ENCODE measurements at regions not wholly inside any gene's neighbourhood (a gene's known extent, or its start where the extent isn't known, plus 50 kb on each side); places are given as distances from the start of the nearest gene placed in this dataset.

DNA sequence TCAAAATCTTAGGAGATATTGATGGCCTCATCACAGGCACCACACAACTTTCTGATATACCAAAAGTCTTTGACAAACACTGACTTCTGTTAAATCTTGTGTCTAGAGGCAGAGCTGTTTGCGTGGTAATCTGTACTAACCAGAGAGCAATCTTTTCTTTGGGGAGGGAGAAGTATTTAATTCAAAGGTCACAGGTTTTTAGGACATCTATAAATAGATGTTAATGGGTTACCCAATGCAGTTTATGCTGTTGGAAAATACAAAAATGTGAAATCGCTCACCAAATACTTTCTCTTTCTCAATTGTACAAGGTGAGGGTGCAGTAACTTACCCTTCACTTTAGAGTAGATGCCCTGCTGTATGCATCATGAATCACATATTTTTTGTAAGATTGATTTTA, 510.5 kb downstream of the NSUN3 start:
- no peaks in the 10 kb centered on the region for H3K79me2 ChIP-seq (ENCODE audit: control insufficient read depth, insufficient read depth, low read length)
- ATAC-seq (ENCODE audit: low read depth): no peak
- H3K9ac ChIP-seq (ENCODE audit: low read length): no peak overlapping the region
- H3K9me3 ChIP-seq (ENCODE audit: control extremely low read depth in 1 of 3, control insufficient read depth in 2 of 3, insufficient read depth in 1 of 3, low read length in 2 of 3): no peaks in the 10 kb centered on the region
- H4K20me1 ChIP-seq (ENCODE audit: control insufficient read depth, insufficient read depth, low read length, poor library complexity, severe bottlenecking): no peaks in the 10 kb centered on the region
- POLR2A ChIA-PET: no interaction called here
- no peak overlapping the region for H3K4me2 ChIP-seq (replicated peaks; ENCODE audit: low read depth, low read length, poor library complexity, severe bottlenecking)
- CTCF ChIA-PET: interaction anchor here (0.5 kb wide), 1 partner anchor 152 kb away, joined by 3 read pairs; no protein-coding TSS in a partner anchor
- intact Hi-C loops (cut with micrococcal nuclease): no loop called here
- H3K4me3 Mint-ChIP-seq: no peak overlapping the region
- no peak overlapping the region for H3K27ac ChIP-seq (ENCODE audit: low read length in 2 of 2)
- no peak overlapping the region for H3K4me3 ChIP-seq (ENCODE audit: control extremely low read depth in 1 of 5, extremely low read depth in 1 of 5, insufficient read depth in 1 of 5, low read depth in 2 of 5, low read length in 4 of 5)
- DNase-seq: no peak
- WGBS (ENCODE audit: insufficient coverage): no CpG with 5 or more reads among the region's 2 CpGs
- no peaks in the 10 kb centered on the region for H3K27me3 ChIP-seq (replicated peaks in 1 of 4; ENCODE audit: control extremely low read depth in 1 of 4, control insufficient read depth in 3 of 4, insufficient read depth in 4 of 4, low read length in 3 of 4)
- no peak overlapping the region for H3K27ac Mint-ChIP-seq
- TF ChIP-seq EZH2 (IDR thresholded peaks at IDR 0.05; ENCODE audit: borderline replicate concordance, insufficient read depth, low read depth, low read length, poor library complexity, severe bottlenecking): no peak
- no peak overlapping the region for H2AFZ ChIP-seq (ENCODE audit: insufficient read depth, low read depth, low read length, poor library complexity, severe bottlenecking)
- H3K27me3 Mint-ChIP-seq: no peaks in the 10 kb centered on the region
- no peaks in the 10 kb centered on the region for H3K36me3 ChIP-seq (replicated peaks in 1 of 2; ENCODE audit: control extremely low read depth in 1 of 2, control insufficient read depth in 1 of 2, extremely low read depth in 1 of 2, insufficient read depth in 2 of 2, low read length in 1 of 2)
- peaks cover 6% of the 10 kb centered on the region for H3K9me3 Mint-ChIP-seq (ENCODE audit: insufficient read depth)
- H3K4me1 Mint-ChIP-seq: no peaks in the 10 kb centered on the region
- H3K4me1 ChIP-seq (ENCODE audit: control insufficient read depth in 2 of 2, insufficient read depth in 2 of 2, low read length in 2 of 2): no peaks in the 10 kb centered on the region

DNA sequence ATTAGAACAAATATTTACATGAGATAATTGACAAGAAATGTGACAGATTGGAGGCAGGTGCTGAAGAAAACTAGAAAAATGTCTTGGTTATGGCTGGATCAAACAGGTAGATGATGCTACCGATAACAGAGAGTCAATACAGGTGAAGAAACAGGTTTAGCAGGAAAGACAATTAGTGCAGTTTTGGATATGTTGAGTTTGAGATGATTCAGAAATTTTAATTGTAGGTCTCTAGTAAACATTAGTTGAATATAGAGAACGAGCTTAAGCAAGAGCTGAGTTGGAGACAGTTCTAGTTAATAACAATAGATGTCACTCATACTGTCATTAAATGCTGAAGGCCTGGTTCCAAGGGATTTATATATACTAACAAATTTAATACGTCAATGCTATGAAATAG, 524.4 kb downstream of the NSUN3 start:
- 100% methylated on average over 1 of the region's 3 CpGs for WGBS (ENCODE audit: insufficient coverage)
- ChIA-PET CTCF (no interaction called here), POLR2A (no interaction called here)
- intact Hi-C loops (cut with micrococcal nuclease): no loop called here
- Histone ChIP-seq H4K20me1 (ENCODE audit: control insufficient read depth, insufficient read depth, low read length, poor library complexity, severe bottlenecking) (no peaks in the 10 kb centered on the region), H3K9me3 (ENCODE audit: control extremely low read depth in 1 of 3, control insufficient read depth in 2 of 3, insufficient read depth in 1 of 3, low read length in 2 of 3) (no peaks in the 10 kb centered on the region), H2AFZ (ENCODE audit: insufficient read depth, low read depth, low read length, poor library complexity, severe bottlenecking) (no peak overlapping the region), H3K4me1 (ENCODE audit: control insufficient read depth in 2 of 2, insufficient read depth in 2 of 2, low read length in 2 of 2) (no peaks in the 10 kb centered on the region), H3K36me3 (replicated peaks in 1 of 2; ENCODE audit: control extremely low read depth in 1 of 2, control insufficient read depth in 1 of 2, extremely low read depth in 1 of 2, insufficient read depth in 2 of 2, low read length in 1 of 2) (no peaks in the 10 kb centered on the region), H3K9ac (ENCODE audit: low read length) (no peak overlapping the region), H3K4me3 (ENCODE audit: control extremely low read depth in 1 of 5, extremely low read depth in 1 of 5, insufficient read depth in 1 of 5, low read depth in 2 of 5, low read length in 4 of 5) (no peak overlapping the region), H3K27ac (ENCODE audit: low read length in 2 of 2) (no peak overlapping the region), H3K27me3 (replicated peaks in 1 of 4; ENCODE audit: control extremely low read depth in 1 of 4, control insufficient read depth in 3 of 4, insufficient read depth in 4 of 4, low read length in 3 of 4) (no peaks in the 10 kb centered on the region), H3K4me2 (replicated peaks; ENCODE audit: low read depth, low read length, poor library complexity, severe bottlenecking) (no peak overlapping the region), H3K79me2 (ENCODE audit: control insufficient read depth, insufficient read depth, low read length) (no peaks in the 10 kb centered on the region)
- Mint-ChIP-seq H3K27ac (no peak overlapping the region), H3K4me3 (no peak overlapping the region), H3K9me3 (ENCODE audit: insufficient read depth) (no peaks in the 10 kb centered on the region), H3K27me3 (no peaks in the 10 kb centered on the region), H3K4me1 (no peaks in the 10 kb centered on the region)
- ATAC-seq (ENCODE audit: low read depth): no peak
- no peak for DNase-seq
- TF ChIP-seq, protein P1, sequence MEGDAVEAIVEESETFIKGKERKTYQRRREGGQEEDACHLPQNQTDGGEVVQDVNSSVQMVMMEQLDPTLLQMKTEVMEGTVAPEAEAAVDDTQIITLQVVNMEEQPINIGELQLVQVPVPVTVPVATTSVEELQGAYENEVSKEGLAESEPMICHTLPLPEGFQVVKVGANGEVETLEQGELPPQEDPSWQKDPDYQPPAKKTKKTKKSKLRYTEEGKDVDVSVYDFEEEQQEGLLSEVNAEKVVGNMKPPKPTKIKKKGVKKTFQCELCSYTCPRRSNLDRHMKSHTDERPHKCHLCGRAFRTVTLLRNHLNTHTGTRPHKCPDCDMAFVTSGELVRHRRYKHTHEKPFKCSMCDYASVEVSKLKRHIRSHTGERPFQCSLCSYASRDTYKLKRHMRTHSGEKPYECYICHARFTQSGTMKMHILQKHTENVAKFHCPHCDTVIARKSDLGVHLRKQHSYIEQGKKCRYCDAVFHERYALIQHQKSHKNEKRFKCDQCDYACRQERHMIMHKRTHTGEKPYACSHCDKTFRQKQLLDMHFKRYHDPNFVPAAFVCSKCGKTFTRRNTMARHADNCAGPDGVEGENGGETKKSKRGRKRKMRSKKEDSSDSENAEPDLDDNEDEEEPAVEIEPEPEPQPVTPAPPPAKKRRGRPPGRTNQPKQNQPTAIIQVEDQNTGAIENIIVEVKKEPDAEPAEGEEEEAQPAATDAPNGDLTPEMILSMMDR (IDR thresholded peaks at IDR 0.05): no peak
- no peak for TF ChIP-seq EZH2 (IDR thresholded peaks at IDR 0.05; ENCODE audit: borderline replicate concordance, insufficient read depth, low read depth, low read length, poor library complexity, severe bottlenecking)

Data from B cell (primary cell).